HCT116 (cell line): ENCODE measurements at regions not wholly inside any gene's neighbourhood (a gene's known extent, or its start where the extent isn't known, plus 50 kb on each side); places are given as distances from the start of the nearest gene placed in this dataset.

Experiments
- ATAC-seq: fragments of 200-7000 bp; cut with Tn5 transposase; 2 replicates; pipeline ENCODE4 v1.9.1; 2020; ENCODE audit warnings: mild to moderate bottlenecking, moderate library complexity
- BruUV-seq: library from RNA; stranded (reverse); fragments of 400-500 nt; replicated peaks from 2 replicates; lab custom pipeline; 2021; lab: Mats Ljungman, UMichigan
- CTCF ChIA-PET: fragments of 300-600 bp; sonication (Branson Sonifier 250); formaldehyde crosslinking; loops from one replicate; lab custom pipeline; 2021; ENCODE audit warnings: antibody characterized with exemption; lab: Charles Lee
- POLR2A ChIA-PET: fragments of 300-600, 350-600 bp; sonication (Branson Sonifier 250); formaldehyde crosslinking; loops from one replicate; lab custom pipeline; 2021; ENCODE audit warnings: antibody characterized with exemption; lab: Charles Lee
- RAD21 ChIA-PET, 2 experiments: fragments of 300-600 bp; sonication (Branson Sonifier 250); formaldehyde crosslinking; loops; one replicate each; lab custom pipeline; 2023; ENCODE audit warnings: low total read pairs in 2 of 2; ENCODE audit not compliant: uncharacterized antibody in 2 of 2, unreplicated experiment in 2 of 2, low non-redundant PET in 1 of 2; lab: Charles Lee
- DNase-seq: peaks from one replicate; pipeline ENCODE4 v3.0.0-alpha.2; 2010; ENCODE audit warnings: low read depth, low spot score
- H2AFZ ChIP-seq: fragments of 200-600 bp; shearing (Covaris generic), sonication (generic); 2 replicates; pipeline ENCODE4 v1.6.1; 2017; ENCODE audit warnings: low read depth, mixed run types, mixed read lengths, antibody characterized with exemption, low read length; ENCODE audit not compliant: poor library complexity, severe bottlenecking
- H3K27ac ChIP-seq: 2 replicates; pipeline ENCODE4 v1.5.1; 2012; ENCODE audit warnings: low read depth, low read length
- H3K27me3 ChIP-seq: fragments of 200-600 bp; sonication (generic); 2 replicates; pipeline ENCODE4 v1.6.1; 2016; ENCODE audit warnings: mixed run types, low read length, mixed read lengths; ENCODE audit not compliant: insufficient read depth
- H3K36me3 ChIP-seq, 2 experiments: fragments of 200-500 bp in 1 of 2; fragments of 200-600 bp in 1 of 2; sonication (Bioruptor generic) in 1 of 2; sonication (generic) in 1 of 2; 2 replicates each; pipeline versions ENCODE4 v1.5.1 to v1.6.1; 2014 to 2016; ENCODE audit warnings: low read length in 2 of 2, inconsistent platforms in 1 of 2, mixed read lengths in 1 of 2, mixed run types in 1 of 2; ENCODE audit not compliant: insufficient read depth in 2 of 2, control insufficient read depth in 1 of 2
- H3K4me1 ChIP-seq, 2 experiments: fragments of 200-600 bp in 1 of 2; sonication (generic) in 1 of 2; 2 replicates each; pipeline versions ENCODE4 v1.5.1 to v1.6.1; 2012 to 2017; ENCODE audit warnings: low read length in 2 of 2, inconsistent platforms in 1 of 2, mild to moderate bottlenecking in 1 of 2, mixed read lengths in 1 of 2, mixed run types in 1 of 2, moderate library complexity in 1 of 2; ENCODE audit not compliant: insufficient read depth in 2 of 2, control insufficient read depth in 1 of 2
- H3K4me2 ChIP-seq: fragments of 200-600 bp; sonication (generic); 2 replicates; pipeline ENCODE4 v1.6.1; 2017; ENCODE audit warnings: mixed run types, low read length, mixed read lengths
- H3K4me3 ChIP-seq, 2 experiments: fragments of 200-600 bp in 1 of 2; sonication (generic) in 1 of 2; replicated peaks in 1 of 2; 2 replicates each; pipeline ENCODE4 v1.5.1; 2011 to 2016; ENCODE audit warnings: low read length in 2 of 2, control low read depth in 1 of 2, low read depth in 1 of 2, mild to moderate bottlenecking in 1 of 2, mixed read lengths in 1 of 2, mixed run types in 1 of 2
- H3K79me2 ChIP-seq: fragments of 200-600 bp; sonication (generic); 2 replicates; pipeline ENCODE4 v1.6.1; 2017; ENCODE audit warnings: mild to moderate bottlenecking, mixed run types, low read length, moderate library complexity, mixed read lengths; ENCODE audit not compliant: insufficient read depth
- H3K9ac ChIP-seq: fragments of 200-600 bp; sonication (generic); 2 replicates; pipeline ENCODE4 v1.6.1; 2016; ENCODE audit warnings: low read length, mixed read lengths
- H3K9me2 ChIP-seq: fragments of 200-600 bp; sonication (generic), shearing (Covaris generic); 2 replicates; pipeline ENCODE4 v1.6.1; 2017; ENCODE audit warnings: mixed run types, mild to moderate bottlenecking, moderate library complexity; ENCODE audit not compliant: insufficient read depth
- H3K9me3 ChIP-seq, 2 experiments: fragments of 200-500 bp in 1 of 2; fragments of 200-600 bp in 1 of 2; sonication (Bioruptor generic) in 1 of 2; sonication (generic) in 1 of 2; 2 replicates each; pipeline ENCODE4 v1.6.1; 2014 to 2017; ENCODE audit warnings: low read length in 2 of 2, mixed read lengths in 2 of 2, inconsistent platforms in 1 of 2, low read depth in 1 of 2, mild to moderate bottlenecking in 1 of 2, mixed run types in 1 of 2, moderate library complexity in 1 of 2; ENCODE audit not compliant: control insufficient read depth in 1 of 2, insufficient read depth in 1 of 2
- H4K20me1 ChIP-seq: fragments of 200-600 bp; sonication (generic), shearing (Covaris generic); 2 replicates; pipeline ENCODE4 v1.6.1; 2017; ENCODE audit warnings: mixed run types, mild to moderate bottlenecking, moderate library complexity; ENCODE audit not compliant: insufficient read depth
- CBX3 ChIP-seq: IDR thresholded peaks from 2 replicates; pipeline ENCODE4 v1.6.1; 2012; ENCODE audit warnings: low read depth
- EGR1 ChIP-seq: IDR thresholded peaks from 2 replicates; pipeline ENCODE4 v1.6.1; 2012; ENCODE audit warnings: low read depth
- ELF1 ChIP-seq: IDR thresholded peaks from 2 replicates; pipeline ENCODE4 v1.6.1; 2012; ENCODE audit warnings: low read depth, borderline replicate concordance
- EZH2 ChIP-seq: fragments of 200-600 bp; sonication (generic); IDR thresholded peaks from 2 replicates; pipeline ENCODE4 v1.6.1; 2017; ENCODE audit warnings: antibody characterized with exemption, mixed run types
- JUND ChIP-seq: IDR thresholded peaks from 2 replicates; pipeline ENCODE4 v1.6.1; 2012
- POLR2AphosphoS5 ChIP-seq: IDR thresholded peaks from 2 replicates; pipeline ENCODE4 v1.6.1; 2011; ENCODE audit warnings: mild to moderate bottlenecking, low read depth, low read length, moderate library complexity
- RAD21 ChIP-seq: IDR thresholded peaks from 2 replicates; pipeline ENCODE4 v1.6.1; 2012; ENCODE audit warnings: low read depth, mild to moderate bottlenecking
- SP1 ChIP-seq: IDR thresholded peaks from 2 replicates; pipeline ENCODE4 v1.6.1; 2012; ENCODE audit warnings: low read depth
- SRF ChIP-seq: IDR thresholded peaks from 2 replicates; pipeline ENCODE4 v1.6.1; 2012; ENCODE audit warnings: low read depth
- YY1 ChIP-seq: IDR thresholded peaks from 2 replicates; pipeline ENCODE4 v1.6.1; 2011; ENCODE audit warnings: low read length, low read depth, moderate library complexity, mild to moderate bottlenecking; ENCODE audit not compliant: insufficient replicate concordance; ENCODE audit errors: extremely low read depth
- ZFX ChIP-seq: fragments of 450-650 bp; IDR thresholded peaks from 2 replicates; pipeline ENCODE4 v1.6.1; 2017
- ZNF274 ChIP-seq: fragments of 200-500 bp; sonication (Bioruptor generic); IDR thresholded peaks from 2 replicates; pipeline ENCODE4 v1.6.1; 2014; ENCODE audit warnings: mild to moderate bottlenecking, low read depth, low read length, inconsistent platforms
- intact Hi-C: fragments of 100-400 bp; cut with micrococcal nuclease; formaldehyde crosslinking; loops from 2 replicates; pipeline ENCODE4 v1.10.0; 2022
- TF ChIP-seq, protein P1 (sequence below): IDR thresholded peaks from 2 replicates; pipeline ENCODE4 v1.6.1; 2012

GRCh38 chr5:167699432-167699831 is 592.0 kb upstream of the WWC1 start (continued):
- peak; percentile 14 for TF ChIP-seq YY1
- TF ChIP-seq, all 23 proteins: peak for 11

DNA sequence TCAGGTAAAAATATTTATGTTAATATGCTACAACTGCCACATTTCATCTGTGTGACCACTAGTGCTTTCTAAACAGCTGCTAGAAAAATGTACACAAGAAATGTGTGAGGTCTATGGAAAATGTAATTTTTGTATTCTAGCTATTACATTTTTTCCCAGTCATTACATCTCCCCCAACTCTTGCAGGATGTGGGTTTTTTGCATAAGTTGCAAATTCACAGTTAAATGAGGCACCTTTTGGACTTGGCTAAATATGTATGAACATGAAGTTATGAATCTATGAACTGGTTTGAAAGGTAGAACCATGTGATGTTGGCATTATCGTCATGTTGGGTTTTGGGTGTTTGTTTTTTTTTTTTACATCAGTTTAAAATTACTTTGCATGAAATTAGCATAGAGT is 590.4 kb upstream of the WWC1 start:
- no peak for ATAC-seq
- H4K20me1 ChIP-seq: no peaks in the 10 kb centered on the region
- DNase-seq: no peak
- no peaks in the 10 kb centered on the region for H3K9me2 ChIP-seq
- CTCF ChIA-PET: no interaction called here
- H3K9me3 ChIP-seq: no peaks in the 10 kb centered on the region
- no peak overlapping the region for H3K4me3 ChIP-seq
- RAD21 ChIA-PET: no interaction called here
- H3K27ac ChIP-seq: no peak overlapping the region
- POLR2A ChIA-PET: no interaction called here
- peaks cover 29 to 47% of the 10 kb centered on the region in 2 experiments for H3K4me1 ChIP-seq
- no TSS peak for BruUV-seq
- H3K9ac ChIP-seq: no peak overlapping the region
- H3K4me2 ChIP-seq: no peak overlapping the region
- H3K36me3 ChIP-seq: no peaks in the 10 kb centered on the region
- no peak for TF ChIP-seq YY1
- no peak for TF ChIP-seq JUND
- no peak for TF ChIP-seq SRF
- TF ChIP-seq, protein P1, sequence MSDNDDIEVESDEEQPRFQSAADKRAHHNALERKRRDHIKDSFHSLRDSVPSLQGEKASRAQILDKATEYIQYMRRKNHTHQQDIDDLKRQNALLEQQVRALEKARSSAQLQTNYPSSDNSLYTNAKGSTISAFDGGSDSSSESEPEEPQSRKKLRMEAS: no peak
- no peak for TF ChIP-seq POLR2AphosphoS5
- no peak for TF ChIP-seq RAD21
- TF ChIP-seq ELF1: no peak
- TF ChIP-seq EGR1: no peak
- no peak for TF ChIP-seq SP1
- TF ChIP-seq CBX3: no peak
- no peak for TF ChIP-seq ZFX
- TF ChIP-seq EZH2: no peak
- TF ChIP-seq ZNF274: no peak
- H3K79me2 ChIP-seq: no peaks in the 10 kb centered on the region
- peak overlapping the region; percentile 96 for H2AFZ ChIP-seq
- intact Hi-C loops: no loop called here
- H3K27me3 ChIP-seq: no peaks in the 10 kb centered on the region
